ENCODE measurements at regions not wholly inside any gene's neighbourhood (a gene's known extent, or its start where the extent isn't known, plus 50 kb on each side); places are given as distances from the start of the nearest gene placed in this dataset.

- no peak for TF ChIP-seq CTCF (IDR thresholded peaks at IDR 0.05; ENCODE audit: insufficient read depth, low read depth, low read length)
- CTCF ChIA-PET, result interaction anchor here (0.8 kb wide), 1 partner anchor 16 kb away, joined by 3 read pairs; no protein-coding TSS in a partner anchor
- Histone ChIP-seq H3K36me3 (ENCODE audit: control insufficient read depth, insufficient read depth, low read length) (no peaks in the 10 kb centered on the region), H3K4me3 (ENCODE audit: low read depth, low read length) (no peak overlapping the region), H3K27me3 (ENCODE audit: control insufficient read depth, insufficient read depth, low read length) (no peaks in the 10 kb centered on the region)
- DNase-seq (ENCODE audit: low read depth), result no peak
- POLR2A ChIA-PET, result no interaction called here
Observed at GRCh38 chr6:22110061-22110460, 186.8 kb downstream of the PRL start.

DNA sequence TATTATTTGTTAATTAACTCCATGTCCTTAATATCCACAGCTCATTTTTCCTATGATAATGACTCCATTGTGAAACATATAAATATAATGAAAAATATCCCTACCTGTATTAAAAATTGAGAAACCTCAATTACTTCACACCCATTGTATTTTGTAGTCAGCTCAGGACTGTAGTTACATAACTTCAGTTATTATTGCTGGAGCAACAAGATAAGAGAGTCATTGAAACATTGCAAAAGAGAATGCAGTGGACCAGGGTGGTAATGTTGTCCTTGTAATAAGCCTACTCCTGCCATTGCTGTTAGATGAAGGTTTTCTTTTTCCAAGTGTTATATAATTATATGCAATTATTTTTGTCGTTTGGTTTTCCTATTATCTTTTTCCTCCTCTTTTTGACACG, 184.4 kb downstream of the PRL start:
- POLR2A ChIA-PET, result no interaction called here

GRCh38 chr6:22113026-22113766, 183.6 kb downstream of the PRL start:
- peak; percentile 94 for DNase-seq (ENCODE audit: low read depth)
- ChIA-PET CTCF (no interaction called here), POLR2A (no interaction called here)
- no peaks in the 10 kb centered on the region for H3K36me3 ChIP-seq (ENCODE audit: control insufficient read depth, insufficient read depth, low read length)
- H3K4me3 ChIP-seq (ENCODE audit: low read depth, low read length), result no peak overlapping the region
- H3K27me3 ChIP-seq (ENCODE audit: control insufficient read depth, insufficient read depth, low read length), result no peaks in the 10 kb centered on the region
- TF ChIP-seq CTCF (IDR thresholded peaks at IDR 0.05; ENCODE audit: insufficient read depth, low read depth, low read length), result no peak

More for the DNA sequence above, 184.4 kb downstream of the PRL start:
- H3K4me3 ChIP-seq (ENCODE audit: low read depth, low read length), result no peak overlapping the region
- no peak for TF ChIP-seq CTCF (IDR thresholded peaks at IDR 0.05; ENCODE audit: insufficient read depth, low read depth, low read length)
- CTCF ChIA-PET, result no interaction called here
- no peak for DNase-seq (ENCODE audit: low read depth)
- H3K36me3 ChIP-seq (ENCODE audit: control insufficient read depth, insufficient read depth, low read length), result no peaks in the 10 kb centered on the region
- no peaks in the 10 kb centered on the region for H3K27me3 ChIP-seq (ENCODE audit: control insufficient read depth, insufficient read depth, low read length)

DNA sequence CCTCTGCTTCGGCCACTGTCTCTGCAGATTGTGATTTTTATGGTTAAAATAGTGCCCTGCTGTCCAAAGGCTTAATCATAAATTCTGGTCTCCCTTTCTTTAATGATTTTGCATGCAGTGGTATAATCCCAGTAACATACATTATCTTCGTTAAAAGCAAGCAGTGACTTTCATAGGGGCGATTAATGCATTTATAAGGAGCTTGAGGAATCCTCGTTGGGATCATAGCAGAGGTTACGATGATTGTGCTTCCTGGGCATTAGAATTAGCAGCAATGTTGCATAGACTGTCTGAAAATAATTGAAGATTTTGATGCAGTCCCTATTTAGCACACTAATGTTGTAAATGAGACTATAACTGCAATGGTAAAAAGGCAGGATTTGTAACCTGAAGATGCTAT, 181.3 kb downstream of the PRL start:
- no peak overlapping the region for H3K4me3 ChIP-seq (ENCODE audit: low read depth, low read length)
- no peak for TF ChIP-seq CTCF (IDR thresholded peaks at IDR 0.05; ENCODE audit: insufficient read depth, low read depth, low read length)
- no peaks in the 10 kb centered on the region for H3K27me3 ChIP-seq (ENCODE audit: control insufficient read depth, insufficient read depth, low read length)
- no peak for DNase-seq (ENCODE audit: low read depth)
- POLR2A ChIA-PET, result no interaction called here
- CTCF ChIA-PET, result interaction anchor here (0.7 kb wide), 1 partner anchor 477 kb away, joined by 3 read pairs; no protein-coding TSS in a partner anchor
- H3K36me3 ChIP-seq (ENCODE audit: control insufficient read depth, insufficient read depth, low read length), result no peaks in the 10 kb centered on the region

GRCh38 chr6:22117631-22118030, 179.2 kb downstream of the PRL start:
- TF ChIP-seq CTCF (IDR thresholded peaks at IDR 0.05; ENCODE audit: insufficient read depth, low read depth, low read length), result no peak
- Histone ChIP-seq H3K4me3 (ENCODE audit: low read depth, low read length) (no peak overlapping the region), H3K27me3 (ENCODE audit: control insufficient read depth, insufficient read depth, low read length) (no peaks in the 10 kb centered on the region), H3K36me3 (ENCODE audit: control insufficient read depth, insufficient read depth, low read length) (no peaks in the 10 kb centered on the region)
- ChIA-PET POLR2A (no interaction called here), CTCF (no interaction called here)
- no peak for DNase-seq (ENCODE audit: low read depth)
